HFF-Myc (cell line): ENCODE measurements at regions not wholly inside any gene's neighbourhood (a gene's known extent, or its start where the extent isn't known, plus 50 kb on each side); places are given as distances from the start of the nearest gene placed in this dataset.

Experiments
- DNase-seq: peaks from one replicate; pipeline ENCODE4 v3.0.0-alpha.2; 2011; ENCODE audit warnings: low read depth; ENCODE audit errors: extremely low read depth
- H3K4me3 ChIP-seq: replicated peaks from 2 replicates; pipeline ENCODE4 v1.5.1; 2011; ENCODE audit warnings: low read depth, mild to moderate bottlenecking, control low read depth, low read length
- TF ChIP-seq, protein P1 (sequence below): IDR thresholded peaks from 2 replicates; pipeline ENCODE4 v1.5.1; 2012; ENCODE audit warnings: mild to moderate bottlenecking, low read depth, low read length, control low read depth; ENCODE audit errors: missing control alignments

DNA sequence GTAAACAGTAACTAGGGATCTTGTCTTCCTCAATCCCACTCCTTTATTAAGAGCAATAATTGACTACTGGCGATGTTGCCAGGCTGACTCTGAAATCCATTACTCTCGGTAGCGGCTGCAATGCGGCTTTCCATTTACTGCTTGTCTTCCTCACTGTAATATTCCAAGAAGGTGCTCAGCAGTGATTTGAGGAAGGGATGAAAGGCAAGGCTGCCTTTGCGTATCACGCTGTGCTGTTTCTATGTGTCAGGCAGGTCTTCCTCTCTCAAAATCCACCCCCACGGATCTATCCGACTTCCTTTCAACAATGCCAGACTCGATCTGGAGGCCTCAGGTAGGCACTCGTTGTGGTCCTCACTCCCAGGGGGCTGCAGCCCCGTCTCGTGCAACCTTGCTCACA lies 261.4 kb upstream of the CDH4 start:
- DNase-seq = no peak
- TF ChIP-seq, protein P1, sequence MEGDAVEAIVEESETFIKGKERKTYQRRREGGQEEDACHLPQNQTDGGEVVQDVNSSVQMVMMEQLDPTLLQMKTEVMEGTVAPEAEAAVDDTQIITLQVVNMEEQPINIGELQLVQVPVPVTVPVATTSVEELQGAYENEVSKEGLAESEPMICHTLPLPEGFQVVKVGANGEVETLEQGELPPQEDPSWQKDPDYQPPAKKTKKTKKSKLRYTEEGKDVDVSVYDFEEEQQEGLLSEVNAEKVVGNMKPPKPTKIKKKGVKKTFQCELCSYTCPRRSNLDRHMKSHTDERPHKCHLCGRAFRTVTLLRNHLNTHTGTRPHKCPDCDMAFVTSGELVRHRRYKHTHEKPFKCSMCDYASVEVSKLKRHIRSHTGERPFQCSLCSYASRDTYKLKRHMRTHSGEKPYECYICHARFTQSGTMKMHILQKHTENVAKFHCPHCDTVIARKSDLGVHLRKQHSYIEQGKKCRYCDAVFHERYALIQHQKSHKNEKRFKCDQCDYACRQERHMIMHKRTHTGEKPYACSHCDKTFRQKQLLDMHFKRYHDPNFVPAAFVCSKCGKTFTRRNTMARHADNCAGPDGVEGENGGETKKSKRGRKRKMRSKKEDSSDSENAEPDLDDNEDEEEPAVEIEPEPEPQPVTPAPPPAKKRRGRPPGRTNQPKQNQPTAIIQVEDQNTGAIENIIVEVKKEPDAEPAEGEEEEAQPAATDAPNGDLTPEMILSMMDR = no peak
- H3K4me3 ChIP-seq = no peak overlapping the region

DNA sequence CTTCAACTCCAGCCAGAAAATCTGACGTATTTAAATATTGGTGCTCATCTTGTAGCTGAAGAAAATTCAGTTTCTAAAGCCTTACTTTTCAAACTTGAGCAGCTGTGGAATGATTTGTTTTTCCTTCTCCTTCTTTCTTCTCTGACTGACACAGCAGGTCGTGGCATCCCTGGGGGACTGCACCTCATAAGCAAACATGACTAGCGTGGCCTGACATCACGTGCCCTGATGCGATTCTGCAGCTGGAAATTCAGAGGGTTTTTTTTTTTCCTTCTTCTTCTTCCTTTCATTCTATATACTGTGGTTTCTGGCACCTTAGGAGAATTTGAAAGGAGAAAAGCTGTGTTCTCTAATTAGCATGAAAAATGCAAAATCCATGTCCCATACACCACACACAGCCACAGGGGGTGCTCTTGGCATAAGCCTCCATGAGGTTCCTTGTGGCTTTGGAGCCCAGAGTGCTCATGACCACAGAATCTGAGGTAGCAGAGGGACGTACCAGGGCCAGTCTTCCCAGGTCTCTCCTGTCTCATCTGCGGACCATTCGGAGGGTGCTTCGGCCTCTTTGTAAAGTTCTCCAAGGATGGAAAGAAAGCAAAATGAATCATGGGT lies 258.5 kb upstream of the CDH4 start:
- H3K4me3 ChIP-seq = no peak overlapping the region
- DNase-seq = no peak
- TF ChIP-seq, protein P1 = peak; percentile 4

GRCh38 chr20:60999250-60999649 lies 252.8 kb upstream of the CDH4 start:
- no peak overlapping the region for H3K4me3 ChIP-seq
- no peak for DNase-seq
- TF ChIP-seq, protein P1 = no peak

DNA sequence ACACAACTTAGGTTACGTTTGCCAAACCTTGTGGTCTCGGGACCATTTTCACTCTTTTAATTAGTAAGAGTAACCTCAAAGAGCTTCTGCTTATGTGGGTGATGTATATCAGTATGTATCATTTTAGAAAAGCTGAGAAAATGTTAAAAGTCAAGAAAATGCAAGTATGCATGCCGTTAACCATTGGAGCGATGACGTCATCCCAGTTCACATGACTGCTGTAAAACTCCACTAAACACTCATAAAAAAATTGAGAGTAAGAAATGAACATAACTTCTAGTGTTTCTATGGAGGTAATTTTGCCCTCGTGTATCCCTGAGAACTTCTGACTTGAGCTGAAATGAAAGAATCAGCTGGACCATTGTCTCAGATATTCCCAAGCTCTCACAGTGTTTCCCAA lies 250.0 kb upstream of the CDH4 start:
- DNase-seq = no peak
- no peak overlapping the region for H3K4me3 ChIP-seq
- TF ChIP-seq, protein P1 = no peak

DNA sequence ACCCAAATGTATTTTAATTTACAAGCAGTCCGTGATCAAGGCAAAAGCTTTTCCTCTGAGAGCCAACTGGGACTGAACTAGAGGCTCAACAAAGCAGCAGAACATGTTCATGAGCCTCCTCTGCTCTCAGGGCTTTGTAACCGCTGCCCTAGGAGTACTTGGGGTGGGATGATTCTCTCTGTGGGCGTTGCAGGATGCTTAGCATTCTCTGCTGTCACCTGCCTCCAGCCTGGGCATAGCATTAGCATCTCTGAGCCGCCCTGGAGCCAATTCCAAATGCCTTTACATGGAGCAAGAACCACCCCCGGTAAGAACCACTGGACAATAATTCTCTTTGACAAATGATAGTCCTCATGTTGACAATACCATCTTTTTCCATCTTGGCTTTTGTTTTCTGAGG lies 237.6 kb upstream of the CDH4 start:
- H3K4me3 ChIP-seq = no peak overlapping the region
- TF ChIP-seq, protein P1 = no peak
- DNase-seq = no peak

GRCh38 chr20:61015602-61016001 lies 236.5 kb upstream of the CDH4 start:
- H3K4me3 ChIP-seq = no peak overlapping the region
- TF ChIP-seq, protein P1 = no peak
- no peak for DNase-seq

- DNase-seq = no peak
- no peak overlapping the region for H3K4me3 ChIP-seq
- TF ChIP-seq, protein P1 = no peak
Measured at GRCh38 chr20:61019322-61019721, 232.7 kb upstream of the CDH4 start.
